Activated CD8-positive, alpha-beta memory T cell treated with anti-CD3 and anti-CD28 coated beads, Interleukin-2, amount 50 U/mL, for 48 hours (primary cell): ENCODE measurements at regions not wholly inside any gene's neighbourhood (a gene's known extent, or its start where the extent isn't known, plus 50 kb on each side); places are given as distances from the start of the nearest gene placed in this dataset.

Source experiments
- DNase-seq: peaks from one replicate; pipeline ENCODE4 v3.0.0-alpha.2; 2020

- DNase-seq: no peak
Measured at GRCh38 chr20:52540509-52540908, 348.9 kb upstream of the ZFP64 start.

GRCh38 chr20:52539891-52540290 is 348.3 kb upstream of the ZFP64 start:
- no peak for DNase-seq

GRCh38 chr20:52536841-52537400 is 345.3 kb upstream of the ZFP64 start:
- DNase-seq: no peak

- no peak for DNase-seq
Measured at GRCh38 chr20:52536040-52536439, 344.5 kb upstream of the ZFP64 start.

- DNase-seq: no peak
Measured at GRCh38 chr20:52534616-52535015, 343.0 kb upstream of the ZFP64 start.

GRCh38 chr20:52533401-52533800 is 341.8 kb upstream of the ZFP64 start:
- DNase-seq: no peak

GRCh38 chr20:52532674-52533073 is 341.1 kb upstream of the ZFP64 start:
- no peak for DNase-seq

- DNase-seq: no peak
Measured at GRCh38 chr20:52530571-52530970, 339.0 kb upstream of the ZFP64 start.

GRCh38 chr20:52529826-52530225 is 338.2 kb upstream of the ZFP64 start:
- no peak for DNase-seq

- DNase-seq: no peak
Measured at GRCh38 chr20:52524861-52525260, 333.3 kb upstream of the ZFP64 start.

GRCh38 chr20:52518735-52519134 is 327.2 kb upstream of the ZFP64 start:
- DNase-seq: no peak

GRCh38 chr20:52515877-52516276 is 324.3 kb upstream of the ZFP64 start:
- no peak for DNase-seq

GRCh38 chr20:52500157-52500556 is 308.6 kb upstream of the ZFP64 start:
- DNase-seq: no peak

GRCh38 chr20:52497731-52498130 is 306.2 kb upstream of the ZFP64 start:
- no peak for DNase-seq

GRCh38 chr20:52496191-52496590 is 304.6 kb upstream of the ZFP64 start:
- DNase-seq: no peak

- DNase-seq: peak; percentile 61
Measured at GRCh38 chr20:52494244-52494643, 302.7 kb upstream of the ZFP64 start.

- DNase-seq: no peak
Measured at GRCh38 chr20:52493171-52493721, 301.7 kb upstream of the ZFP64 start.

- DNase-seq: no peak
Measured at GRCh38 chr20:52490711-52491430, 299.3 kb upstream of the ZFP64 start.

- DNase-seq: no peak
Measured at GRCh38 chr20:52484438-52484837, 292.9 kb upstream of the ZFP64 start.

- no peak for DNase-seq
Measured at GRCh38 chr20:52483382-52483781, 291.8 kb upstream of the ZFP64 start.

- no peak for DNase-seq
Measured at GRCh38 chr20:52482044-52482443, 290.5 kb upstream of the ZFP64 start.

GRCh38 chr20:52481443-52481842 is 289.9 kb upstream of the ZFP64 start:
- DNase-seq: no peak

- no peak for DNase-seq
Measured at GRCh38 chr20:52476074-52476750, 284.6 kb upstream of the ZFP64 start.

- no peak for DNase-seq
Measured at GRCh38 chr20:52473186-52473585, 281.6 kb upstream of the ZFP64 start.
